ENCODE measurements at regions not wholly inside any gene's neighbourhood (a gene's known extent, or its start where the extent isn't known, plus 50 kb on each side); places are given as distances from the start of the nearest gene placed in this dataset.

- no peak for TF ChIP-seq POLR2A (IDR thresholded peaks at IDR 0.05; ENCODE audit: control extremely low read depth in 1 of 2, low read depth in 2 of 2, low read length in 2 of 2)
- no peak for TF ChIP-seq CHD1 (IDR thresholded peaks at IDR 0.05; ENCODE audit: low read depth, low read length)
Observed at GRCh38 chr10:123583639-123584418, 82.3 kb upstream of the GPR26 start.

All from H1 (cell line).